ENCODE measurements at regions not wholly inside any gene's neighbourhood (a gene's known extent, or its start where the extent isn't known, plus 50 kb on each side); places are given as distances from the start of the nearest gene placed in this dataset.

DNA sequence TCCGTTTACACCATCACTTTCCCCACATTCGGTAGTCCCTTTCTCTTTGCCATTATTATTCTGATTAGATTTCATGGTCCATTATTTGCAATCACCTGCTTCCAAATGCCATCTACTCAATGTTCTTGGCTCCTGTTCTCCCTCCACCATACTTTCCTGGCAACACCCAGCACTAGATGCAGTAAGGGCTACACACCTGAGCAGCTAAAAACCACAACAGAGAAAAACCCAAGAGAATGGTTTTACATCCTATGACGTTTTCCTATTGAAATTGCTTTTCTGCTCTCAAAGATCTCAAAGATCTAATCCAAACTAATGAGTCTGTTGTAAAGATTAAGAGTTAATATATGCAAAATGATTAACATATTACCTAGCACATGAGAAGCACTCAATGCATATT is 441.3 kb downstream of the SHISA9 start:
- Histone ChIP-seq H3K9ac (ENCODE audit: insufficient read depth in 1 of 2, low read depth in 2 of 2, low read length in 2 of 2) (no peak overlapping the region), H4K20me1 (replicated peaks; ENCODE audit: control insufficient read depth, insufficient read depth, low read length) (no peaks in the 10 kb centered on the region), H3K4me1 (replicated peaks in 1 of 2; ENCODE audit: control insufficient read depth in 2 of 2, insufficient read depth in 2 of 2, low read length in 2 of 2) (no peaks in the 10 kb centered on the region), H3K4me2 (ENCODE audit: insufficient read depth, low read length) (no peak overlapping the region), H3K36me3 (ENCODE audit: control insufficient read depth, insufficient read depth, low read length) (no peaks in the 10 kb centered on the region), H3K4me3 (no peak overlapping the region), H3K27me3 (ENCODE audit: control insufficient read depth in 2 of 2, insufficient read depth in 2 of 2, low read length in 2 of 2) (no peaks in the 10 kb centered on the region), H3K9me3 (replicated peaks; ENCODE audit: control insufficient read depth, insufficient read depth, low read depth, low read length) (no peaks in the 10 kb centered on the region), H3K27ac (ENCODE audit: extremely low read depth, low read depth, low read length) (no peak overlapping the region), H3K9me1 (ENCODE audit: control insufficient read depth, insufficient read depth, low read length) (no peaks in the 10 kb centered on the region), H2AFZ (ENCODE audit: low read depth, low read length) (no peak overlapping the region), H3K79me2 (ENCODE audit: control insufficient read depth, insufficient read depth, low read length) (no peaks in the 10 kb centered on the region)
- intact Hi-C loops (cut with micrococcal nuclease), result no loop called here
- no peak for DNase-seq (ENCODE audit: extremely low read depth in 1 of 4, low spot score in 3 of 4)
- no peak for TF ChIP-seq CTCF (IDR thresholded peaks at IDR 0.05 in 2 of 3, conservative IDR thresholded peaks at IDR 0.05 in 1 of 3; ENCODE audit: insufficient read depth in 2 of 3, low read depth in 1 of 3, low read length in 3 of 3)
- no peak for TF ChIP-seq ZNF589 (CRISPR knock-in tag; IDR thresholded peaks at IDR 0.05; ENCODE audit: low read depth)
- TF ChIP-seq COPS2 (conservative IDR thresholded peaks at IDR 0.05), result no peak
- no peak for TF ChIP-seq TFE3 (CRISPR knock-in tag; IDR thresholded peaks at IDR 0.05)
- no peak for TF ChIP-seq BRF2 (IDR thresholded peaks at IDR 0.05; ENCODE audit: borderline replicate concordance, insufficient read depth, insufficient read length)
- no peak for TF ChIP-seq ZNF79 (CRISPR knock-in tag; IDR thresholded peaks at IDR 0.05; ENCODE audit: low read depth)
- TF ChIP-seq CBX2 (IDR thresholded peaks at IDR 0.05; ENCODE audit: insufficient read depth, low read length, poor library complexity, severe bottlenecking), result no peak
- no peak for TF ChIP-seq MCM7 (IDR thresholded peaks at IDR 0.05)
- no peak for TF ChIP-seq MTA2 (IDR thresholded peaks at IDR 0.05; ENCODE audit: low read depth)
- TF ChIP-seq CREB1 (IDR thresholded peaks at IDR 0.05), result no peak
- TF ChIP-seq CREB1 (CRISPR knock-in tag; IDR thresholded peaks at IDR 0.05), result no peak
- TF ChIP-seq EP300 (IDR thresholded peaks at IDR 0.05; ENCODE audit: low read length), result no peak
- no peak for TF ChIP-seq POLR2H (tag; IDR thresholded peaks at IDR 0.05; ENCODE audit: low read depth)
- TF ChIP-seq PHF8 (IDR thresholded peaks at IDR 0.05; ENCODE audit: borderline replicate concordance, low read length), result no peak
- no peak for TF ChIP-seq SMAD3 (CRISPR knock-in tag; conservative IDR thresholded peaks at IDR 0.05)
- no peak for TF ChIP-seq SREBF1 (IDR thresholded peaks at IDR 0.05; ENCODE audit: borderline replicate concordance, low read depth, low read length)
- no peak for TF ChIP-seq FOXJ3 (CRISPR knock-in tag; IDR thresholded peaks at IDR 0.05)
- no peak for TF ChIP-seq PCBP2 (IDR thresholded peaks at IDR 0.05; ENCODE audit: low read depth, low read length, poor library complexity, severe bottlenecking)
- TF ChIP-seq ZNF766 (CRISPR knock-in tag; conservative IDR thresholded peaks at IDR 0.05), result no peak
- TF ChIP-seq ZNF146 (CRISPR knock-in tag; IDR thresholded peaks at IDR 0.05; ENCODE audit: unreplicated experiment), result no peak
- no peak for FAIRE-seq
- ChIA-PET POLR2A (no interaction called here), CTCF (ENCODE audit: low intra/inter-chr PET ratio) (no interaction called here)
- 0% methylated on average over 3 of the region's 3 CpGs for WGBS (ENCODE audit: insufficient coverage, low coverage, missing lambda C conversion rate)
- no TSS peak for BruUV-seq (replicated peaks)
- in situ Hi-C loops (cut with MboI), result no loop called here
- ATAC-seq, result no peak
